Stimulated activated naive CD8-positive, alpha-beta T cell treated with anti-CD3 and anti-CD28 coated beads, Interleukin-15, amount 100 ng/mL, for 72 hours (primary cell): ENCODE measurements at regions not wholly inside any gene's neighbourhood (a gene's known extent, or its start where the extent isn't known, plus 50 kb on each side); places are given as distances from the start of the nearest gene placed in this dataset.

Source experiments
- ATAC-seq: fragments of 150-1000 bp; cut with Tn5 transposase; 2 replicates; pipeline ENCODE4 v1.10.0; 2021; ENCODE audit warnings: mild to moderate bottlenecking, moderate library complexity
- DNase-seq, 2 donors: peaks; one replicate each; pipeline ENCODE4 v3.0.0; 2021 to 2022
- H3K27ac Mint-ChIP-seq, 2 donors: one replicate each; pipeline ENCODE4 v1.8.0; 2022; ENCODE audit warnings: mild to moderate bottlenecking in 2 of 2, mixed read lengths in 2 of 2, moderate library complexity in 2 of 2
- H3K27me3 Mint-ChIP-seq: one replicate; pipeline ENCODE4 v1.8.0; 2022; ENCODE audit warnings: mixed read lengths
- H3K4me1 Mint-ChIP-seq: one replicate; pipeline ENCODE4 v1.8.0; 2022; ENCODE audit warnings: mild to moderate bottlenecking, mixed read lengths
- H3K4me3 Mint-ChIP-seq, 2 donors: one replicate each; pipeline ENCODE4 v1.8.0; 2022; ENCODE audit warnings: mild to moderate bottlenecking in 2 of 2, mixed read lengths in 2 of 2, moderate library complexity in 1 of 2
- H3K9me3 Mint-ChIP-seq, 2 donors: one replicate each; pipeline ENCODE4 v1.8.0; 2022; ENCODE audit warnings: mixed read lengths in 2 of 2

GRCh38 chr2:173672573-173673340 lies 292.4 kb downstream of the SP3 start:
- Mint-ChIP-seq H3K4me1 (no peaks in the 10 kb centered on the region), H3K9me3 (no peaks in the 10 kb centered on the region), H3K27me3 (peaks cover 50% of the 10 kb centered on the region), H3K27ac (no peak overlapping the region), H3K4me3 (no peak overlapping the region)
- ATAC-seq (no peak), DNase-seq (no peak)

GRCh38 chr2:173673640-173674039 lies 291.5 kb downstream of the SP3 start:
- Mint-ChIP-seq H3K4me3 (no peak overlapping the region), H3K27me3 (peaks cover 48% of the 10 kb centered on the region), H3K27ac (no peak overlapping the region), H3K9me3 (no peaks in the 10 kb centered on the region), H3K4me1 (no peaks in the 10 kb centered on the region)
- DNase-seq (no peak), ATAC-seq (no peak)

GRCh38 chr2:173676647-173677046 lies 288.5 kb downstream of the SP3 start:
- H3K27me3 Mint-ChIP-seq: peaks cover 55% of the 10 kb centered on the region
- DNase-seq (no peak), ATAC-seq (no peak)
- H3K4me1 Mint-ChIP-seq: no peaks in the 10 kb centered on the region
- H3K4me3 Mint-ChIP-seq: no peak overlapping the region
- H3K27ac Mint-ChIP-seq: no peak overlapping the region
- no peaks in the 10 kb centered on the region for H3K9me3 Mint-ChIP-seq

- Mint-ChIP-seq H3K4me1 (no peaks in the 10 kb centered on the region), H3K4me3 (no peak overlapping the region), H3K27ac (no peak overlapping the region), H3K27me3 (peaks cover 54% of the 10 kb centered on the region), H3K9me3 (no peaks in the 10 kb centered on the region)
- DNase-seq (no peak), ATAC-seq (no peak)
Measured at GRCh38 chr2:173678186-173678585, 287.0 kb downstream of the SP3 start.

GRCh38 chr2:173680574-173680973 lies 284.6 kb downstream of the SP3 start:
- Mint-ChIP-seq H3K4me3 (no peak overlapping the region), H3K9me3 (no peaks in the 10 kb centered on the region), H3K27ac (no peak overlapping the region), H3K27me3 (peaks cover 30% of the 10 kb centered on the region), H3K4me1 (no peaks in the 10 kb centered on the region)
- no peak for ATAC-seq
- DNase-seq: no peak

GRCh38 chr2:173681881-173682650 lies 283.1 kb downstream of the SP3 start:
- Mint-ChIP-seq H3K27ac (no peak overlapping the region), H3K9me3 (no peaks in the 10 kb centered on the region), H3K4me1 (no peaks in the 10 kb centered on the region), H3K27me3 (peaks cover 20% of the 10 kb centered on the region), H3K4me3 (no peak overlapping the region)
- ATAC-seq (no peak), DNase-seq (no peak)

GRCh38 chr2:173684896-173685459 lies 280.2 kb downstream of the SP3 start:
- ATAC-seq: no peak
- Mint-ChIP-seq H3K9me3 (no peaks in the 10 kb centered on the region), H3K4me1 (no peaks in the 10 kb centered on the region)

GRCh38 chr2:173690349-173690748 lies 274.8 kb downstream of the SP3 start:
- DNase-seq (no peak), ATAC-seq (no peak)
- Mint-ChIP-seq H3K27me3 (no peaks in the 10 kb centered on the region), H3K4me3 (no peak overlapping the region), H3K4me1 (no peaks in the 10 kb centered on the region), H3K9me3 (no peaks in the 10 kb centered on the region), H3K27ac (no peak overlapping the region)

More at GRCh38 chr2:173684896-173685459, 280.2 kb downstream of the SP3 start:
- DNase-seq: no peak
- Mint-ChIP-seq H3K27me3 (no peaks in the 10 kb centered on the region), H3K4me3 (no peak overlapping the region), H3K27ac (no peak overlapping the region)

- DNase-seq (no peak), ATAC-seq (no peak)
- no peaks in the 10 kb centered on the region for H3K9me3 Mint-ChIP-seq
- H3K4me3 Mint-ChIP-seq: no peak overlapping the region
- no peak overlapping the region for H3K27ac Mint-ChIP-seq
- H3K27me3 Mint-ChIP-seq: no peaks in the 10 kb centered on the region
- H3K4me1 Mint-ChIP-seq: no peaks in the 10 kb centered on the region
Measured at GRCh38 chr2:173692068-173692467, 273.1 kb downstream of the SP3 start.

- no peak for ATAC-seq
- no peak for DNase-seq
- Mint-ChIP-seq H3K4me3 (no peak overlapping the region), H3K9me3 (no peaks in the 10 kb centered on the region), H3K4me1 (no peaks in the 10 kb centered on the region), H3K27ac (no peak overlapping the region), H3K27me3 (no peaks in the 10 kb centered on the region)
Measured at GRCh38 chr2:173693044-173693589, 272.1 kb downstream of the SP3 start.

- no peaks in the 10 kb centered on the region for H3K27me3 Mint-ChIP-seq
- ATAC-seq: no peak
Measured at GRCh38 chr2:173696274-173696673, 268.9 kb downstream of the SP3 start.

GRCh38 chr2:173697929-173698328 lies 267.2 kb downstream of the SP3 start:
- DNase-seq (no peak), ATAC-seq (no peak)
- Mint-ChIP-seq H3K27me3 (no peaks in the 10 kb centered on the region), H3K4me1 (no peaks in the 10 kb centered on the region), H3K4me3 (no peak overlapping the region), H3K27ac (no peak overlapping the region), H3K9me3 (no peaks in the 10 kb centered on the region)

More at GRCh38 chr2:173696274-173696673, 268.9 kb downstream of the SP3 start:
- no peak for DNase-seq
- no peaks in the 10 kb centered on the region for H3K4me1 Mint-ChIP-seq
- H3K27ac Mint-ChIP-seq: no peak overlapping the region
- no peaks in the 10 kb centered on the region for H3K9me3 Mint-ChIP-seq
- H3K4me3 Mint-ChIP-seq: no peak overlapping the region

- no peak overlapping the region for H3K27ac Mint-ChIP-seq
- no peak for DNase-seq
- H3K27me3 Mint-ChIP-seq: no peaks in the 10 kb centered on the region
- no peaks in the 10 kb centered on the region for H3K4me1 Mint-ChIP-seq
- no peaks in the 10 kb centered on the region for H3K9me3 Mint-ChIP-seq
- no peak overlapping the region for H3K4me3 Mint-ChIP-seq
- ATAC-seq: no peak
Measured at GRCh38 chr2:173705656-173706055, 259.5 kb downstream of the SP3 start.

- ATAC-seq (no peak), DNase-seq (no peak)
- Mint-ChIP-seq H3K9me3 (no peaks in the 10 kb centered on the region), H3K4me1 (no peaks in the 10 kb centered on the region), H3K27ac (no peak overlapping the region), H3K4me3 (no peak overlapping the region), H3K27me3 (no peaks in the 10 kb centered on the region)
Measured at GRCh38 chr2:173706936-173707335, 258.2 kb downstream of the SP3 start.

GRCh38 chr2:173708806-173709205 lies 256.4 kb downstream of the SP3 start:
- Mint-ChIP-seq H3K27me3 (no peaks in the 10 kb centered on the region), H3K27ac (no peak overlapping the region), H3K4me1 (no peaks in the 10 kb centered on the region), H3K9me3 (no peaks in the 10 kb centered on the region), H3K4me3 (no peak overlapping the region)
- ATAC-seq (no peak), DNase-seq (no peak)

GRCh38 chr2:173711816-173712215 lies 253.4 kb downstream of the SP3 start:
- no peaks in the 10 kb centered on the region for H3K9me3 Mint-ChIP-seq
- no peaks in the 10 kb centered on the region for H3K4me1 Mint-ChIP-seq
- H3K27me3 Mint-ChIP-seq: peaks cover 10% of the 10 kb centered on the region
- no peak overlapping the region for H3K4me3 Mint-ChIP-seq
- no peak overlapping the region for H3K27ac Mint-ChIP-seq
- DNase-seq (no peak), ATAC-seq (no peak)
